CD4-positive, alpha-beta T cell (primary cell): ENCODE measurements at regions not wholly inside any gene's neighbourhood (a gene's known extent, or its start where the extent isn't known, plus 50 kb on each side); places are given as distances from the start of the nearest gene placed in this dataset.

Experiments
- ATAC-seq: fragments of 200-7000 bp; cut with Tn5 transposase; one replicate; pipeline ENCODE4 v1.10.0; 2022; ENCODE audit warnings: mild to moderate bottlenecking; ENCODE audit not compliant: poor library complexity
- CTCF ChIA-PET: fragments of 350-600 bp; sonication (Branson Sonifier 250); formaldehyde crosslinking; loops from one replicate; lab custom pipeline; 2021; ENCODE audit warnings: antibody characterized with exemption, inconsistent platforms; lab: Charles Lee
- POLR2A ChIA-PET: fragments of 350-600 bp; sonication (Branson Sonifier 250); formaldehyde crosslinking; loops from one replicate; lab custom pipeline; 2021; ENCODE audit warnings: antibody characterized with exemption, inconsistent platforms; lab: Charles Lee
- DNase-seq, 14 experiments: peaks; one replicate each; pipeline ENCODE4 v3.0.0-alpha.2; 2013 to 2020; ENCODE audit warnings: mixed read lengths in 2 of 14
- H3K27ac ChIP-seq, 2 donors: one replicate each; pipeline versions ENCODE4 v1.5.1 to v1.7.0; 2013; ENCODE audit warnings: low read length in 2 of 2, low read depth in 1 of 2, mild to moderate bottlenecking in 1 of 2
- H3K27me3 ChIP-seq, 2 experiments: 1 replicate in 1 of 2; 2 replicates in 1 of 2; pipeline versions ENCODE4 v1.6.1 to v1.7.0; 2013; ENCODE audit warnings: low read length in 2 of 2, control low read depth in 1 of 2, mild to moderate bottlenecking in 1 of 2, moderate library complexity in 1 of 2; ENCODE audit not compliant: insufficient read depth in 2 of 2, control insufficient read depth in 1 of 2
- H3K36me3 ChIP-seq: one replicate; pipeline ENCODE4 v1.6.1; 2013; ENCODE audit warnings: low read length, control low read depth; ENCODE audit not compliant: insufficient read depth
- H3K4me1 ChIP-seq: one replicate; pipeline ENCODE4 v1.6.1; 2013; ENCODE audit warnings: low read length, control low read depth; ENCODE audit not compliant: insufficient read depth
- H3K4me3 ChIP-seq: one replicate; pipeline ENCODE4 v1.5.1; 2013; ENCODE audit warnings: mild to moderate bottlenecking, low read length, moderate library complexity
- H3K9me3 ChIP-seq, 2 experiments: 1 replicate in 1 of 2; 2 replicates in 1 of 2; pipeline versions ENCODE4 v1.6.1 to v1.7.0; 2013; ENCODE audit warnings: low read length in 2 of 2, mild to moderate bottlenecking in 2 of 2, control low read depth in 1 of 2, moderate library complexity in 1 of 2; ENCODE audit not compliant: control insufficient read depth in 1 of 2, insufficient read depth in 1 of 2
- H3K27ac Mint-ChIP-seq: one replicate; pipeline ENCODE4 v1.8.0; 2020; ENCODE audit warnings: mixed read lengths
- H3K27me3 Mint-ChIP-seq: one replicate; pipeline ENCODE4 v1.8.0; 2021; ENCODE audit warnings: mixed read lengths
- H3K36me3 Mint-ChIP-seq: one replicate; pipeline ENCODE4 v1.8.0; 2021; ENCODE audit warnings: low read depth, mixed read lengths
- H3K4me1 Mint-ChIP-seq: one replicate; pipeline ENCODE4 v1.8.0; 2021; ENCODE audit warnings: low read depth, mixed read lengths
- H3K4me3 Mint-ChIP-seq: one replicate; pipeline ENCODE4 v1.8.0; 2020; ENCODE audit warnings: mild to moderate bottlenecking, mixed read lengths
- H3K9me3 Mint-ChIP-seq: one replicate; pipeline ENCODE4 v1.8.0; 2020; ENCODE audit warnings: mixed read lengths
- intact Hi-C, 2 experiments: fragments of 100-400 bp; cut with DNase I in 1 of 2; cut with micrococcal nuclease in 1 of 2; formaldehyde crosslinking; loops; one replicate each; pipeline versions ENCODE4 v1.15.1 to v1.9.0; 2023 to 2025; cut with DNase I, micrococcal nuclease
- TF ChIP-seq, protein P1 (sequence below): fragments of 200-600 bp; IDR thresholded peaks from one replicate; pipeline ENCODE4 v1.8.0; 2022; ENCODE audit warnings: antibody characterized with exemption, mild to moderate bottlenecking

DNA sequence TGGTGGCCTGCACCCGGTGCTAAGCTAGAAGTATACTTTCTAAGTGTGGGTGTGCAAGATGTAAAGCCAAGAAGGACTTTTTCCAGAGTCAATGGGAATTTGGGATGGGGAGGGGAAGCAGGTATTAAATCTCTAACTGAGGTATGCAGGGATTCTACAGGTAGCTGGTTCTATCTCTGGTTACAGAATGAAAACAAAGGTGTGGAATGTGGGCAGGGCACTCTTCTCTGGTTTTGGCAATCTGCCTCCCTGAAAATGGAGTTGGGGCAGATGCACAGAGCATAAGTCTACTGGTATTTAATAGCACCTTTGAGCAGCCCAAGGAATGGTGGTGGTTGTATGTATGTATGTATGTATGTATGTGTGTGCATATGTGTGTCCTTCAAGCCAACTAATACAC lies 66.7 kb upstream of the PPP1R12A start:
- no peaks in the 10 kb centered on the region for H3K9me3 Mint-ChIP-seq
- H3K27ac ChIP-seq = no peak overlapping the region
- ChIA-PET POLR2A (no interaction called here), CTCF (no interaction called here)
- no peaks in the 10 kb centered on the region for H3K27me3 ChIP-seq
- no peak overlapping the region for H3K4me3 ChIP-seq
- H3K4me1 Mint-ChIP-seq = no peaks in the 10 kb centered on the region
- no peaks in the 10 kb centered on the region for H3K36me3 Mint-ChIP-seq
- H3K4me1 ChIP-seq = no peaks in the 10 kb centered on the region
- DNase-seq = no peak
- H3K4me3 Mint-ChIP-seq = no peak overlapping the region
- H3K27me3 Mint-ChIP-seq = peaks cover 7% of the 10 kb centered on the region
- no peak overlapping the region for H3K27ac Mint-ChIP-seq
- H3K9me3 ChIP-seq = no peaks in the 10 kb centered on the region
- H3K36me3 ChIP-seq = no peaks in the 10 kb centered on the region
- TF ChIP-seq, protein P1, sequence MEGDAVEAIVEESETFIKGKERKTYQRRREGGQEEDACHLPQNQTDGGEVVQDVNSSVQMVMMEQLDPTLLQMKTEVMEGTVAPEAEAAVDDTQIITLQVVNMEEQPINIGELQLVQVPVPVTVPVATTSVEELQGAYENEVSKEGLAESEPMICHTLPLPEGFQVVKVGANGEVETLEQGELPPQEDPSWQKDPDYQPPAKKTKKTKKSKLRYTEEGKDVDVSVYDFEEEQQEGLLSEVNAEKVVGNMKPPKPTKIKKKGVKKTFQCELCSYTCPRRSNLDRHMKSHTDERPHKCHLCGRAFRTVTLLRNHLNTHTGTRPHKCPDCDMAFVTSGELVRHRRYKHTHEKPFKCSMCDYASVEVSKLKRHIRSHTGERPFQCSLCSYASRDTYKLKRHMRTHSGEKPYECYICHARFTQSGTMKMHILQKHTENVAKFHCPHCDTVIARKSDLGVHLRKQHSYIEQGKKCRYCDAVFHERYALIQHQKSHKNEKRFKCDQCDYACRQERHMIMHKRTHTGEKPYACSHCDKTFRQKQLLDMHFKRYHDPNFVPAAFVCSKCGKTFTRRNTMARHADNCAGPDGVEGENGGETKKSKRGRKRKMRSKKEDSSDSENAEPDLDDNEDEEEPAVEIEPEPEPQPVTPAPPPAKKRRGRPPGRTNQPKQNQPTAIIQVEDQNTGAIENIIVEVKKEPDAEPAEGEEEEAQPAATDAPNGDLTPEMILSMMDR = no peak
- intact Hi-C loops = no loop called here
- no peak for ATAC-seq

DNA sequence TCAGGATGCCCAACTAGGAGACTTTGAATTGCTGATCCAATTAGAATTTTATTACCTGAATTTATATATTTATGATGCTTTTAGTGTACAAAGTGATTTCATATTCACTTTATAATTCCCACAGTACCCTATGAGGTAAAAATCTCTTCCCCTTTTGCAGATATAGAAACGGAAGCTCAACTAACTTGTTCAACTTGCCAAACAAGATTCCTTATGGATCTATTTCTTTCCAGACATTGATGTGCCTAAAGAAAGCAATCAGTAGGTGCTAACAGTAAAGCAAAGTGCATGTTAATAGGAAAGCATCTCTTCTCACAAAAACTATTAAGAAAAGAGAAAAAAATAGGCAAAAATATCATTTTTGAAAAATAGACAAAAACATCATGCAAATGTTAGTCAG lies 65.9 kb upstream of the PPP1R12A start:
- POLR2A ChIA-PET = no interaction called here
- H3K36me3 Mint-ChIP-seq = no peaks in the 10 kb centered on the region
- intact Hi-C loops = no loop called here
- Histone ChIP-seq H3K36me3 (no peaks in the 10 kb centered on the region), H3K9me3 (no peaks in the 10 kb centered on the region), H3K27ac (no peak overlapping the region), H3K4me3 (no peak overlapping the region), H3K4me1 (no peaks in the 10 kb centered on the region), H3K27me3 (no peaks in the 10 kb centered on the region)
- DNase-seq (no peak), ATAC-seq (no peak)
- H3K4me1 Mint-ChIP-seq = no peaks in the 10 kb centered on the region
- CTCF ChIA-PET = no interaction called here
- H3K27ac Mint-ChIP-seq = no peak overlapping the region
- H3K27me3 Mint-ChIP-seq = peaks cover 12% of the 10 kb centered on the region
- TF ChIP-seq, protein P1 = no peak
- no peak overlapping the region for H3K4me3 Mint-ChIP-seq
- H3K9me3 Mint-ChIP-seq = no peaks in the 10 kb centered on the region

DNA sequence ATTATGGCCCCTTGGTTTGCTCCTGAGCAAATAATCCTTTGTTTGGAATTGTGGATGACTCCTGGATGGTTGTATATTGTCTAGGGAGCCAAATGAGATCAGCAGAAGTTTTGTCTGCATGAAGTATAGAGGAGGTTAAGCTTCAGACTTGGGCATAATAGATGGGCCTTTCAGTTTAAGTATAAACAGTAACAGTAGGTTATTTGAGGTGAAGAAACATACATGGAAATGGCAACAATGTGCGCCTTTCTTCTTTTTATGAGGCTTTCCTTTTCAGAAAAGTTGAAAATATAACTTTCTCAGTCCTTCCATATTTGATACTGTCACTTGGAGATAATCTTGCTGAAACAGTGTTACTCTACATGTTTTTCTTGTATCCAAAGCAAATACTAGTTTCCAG lies 63.7 kb upstream of the PPP1R12A start:
- H3K4me1 ChIP-seq = no peaks in the 10 kb centered on the region
- ATAC-seq = no peak
- Mint-ChIP-seq H3K36me3 (no peaks in the 10 kb centered on the region), H3K9me3 (no peaks in the 10 kb centered on the region), H3K27ac (no peak overlapping the region), H3K27me3 (peaks cover 13% of the 10 kb centered on the region), H3K4me3 (no peak overlapping the region), H3K4me1 (no peaks in the 10 kb centered on the region)
- intact Hi-C loops = no loop called here
- no peaks in the 10 kb centered on the region for H3K36me3 ChIP-seq
- TF ChIP-seq, protein P1 = no peak
- no peaks in the 10 kb centered on the region for H3K9me3 ChIP-seq
- H3K4me3 ChIP-seq = no peak overlapping the region
- POLR2A ChIA-PET = no interaction called here
- no peak for DNase-seq
- no peak overlapping the region for H3K27ac ChIP-seq
- H3K27me3 ChIP-seq = no peaks in the 10 kb centered on the region
- CTCF ChIA-PET = no interaction called here
